GM19463 (cell line): ENCODE measurements at regions not wholly inside any gene's neighbourhood (a gene's known extent, or its start where the extent isn't known, plus 50 kb on each side); places are given as distances from the start of the nearest gene placed in this dataset.
"Not testable (repeated sequence)": the region's sequence is repeated elsewhere in the genome, so short reads cannot be mapped to it uniquely, and the experiment has no call there.

Experiments used
- ATAC-seq: cut with Tn5 transposase; IDR thresholded peaks from one replicate; pipeline ENCODE4 v1.9.1; 2021; ENCODE audit warnings: mild to moderate bottlenecking, moderate library complexity; ENCODE audit not compliant: unreplicated experiment

- ATAC-seq, result no peak
Measured at GRCh38 chr9:11141357-11141756, 528.6 kb upstream of the PTPRD start.

GRCh38 chr9:11142965-11143738, 530.4 kb upstream of the PTPRD start:
- ATAC-seq, result no peak

DNA sequence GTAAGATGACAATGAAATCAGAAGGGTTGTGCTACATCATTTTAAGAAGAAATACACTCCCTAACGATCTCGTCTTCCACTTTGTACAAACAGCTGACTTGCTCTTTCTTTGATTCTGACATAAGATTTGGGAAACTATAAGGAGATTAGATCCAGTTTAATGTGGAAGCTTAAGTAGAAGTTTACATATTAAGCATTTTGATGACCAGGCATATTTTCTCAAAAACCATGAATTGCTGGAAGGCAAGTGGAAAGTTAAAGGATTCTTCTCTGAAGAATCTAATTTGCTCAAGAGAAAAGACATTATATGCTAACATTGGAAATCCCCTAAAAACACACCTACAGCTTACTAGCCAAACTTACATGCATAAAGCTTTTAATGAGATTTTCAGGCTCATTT, 531.9 kb upstream of the PTPRD start:
- no peak for ATAC-seq

- ATAC-seq, result no peak
Measured at GRCh38 chr9:11148189-11148588, 535.4 kb upstream of the PTPRD start.

GRCh38 chr9:11149065-11149464, 536.3 kb upstream of the PTPRD start:
- ATAC-seq, result no peak

DNA sequence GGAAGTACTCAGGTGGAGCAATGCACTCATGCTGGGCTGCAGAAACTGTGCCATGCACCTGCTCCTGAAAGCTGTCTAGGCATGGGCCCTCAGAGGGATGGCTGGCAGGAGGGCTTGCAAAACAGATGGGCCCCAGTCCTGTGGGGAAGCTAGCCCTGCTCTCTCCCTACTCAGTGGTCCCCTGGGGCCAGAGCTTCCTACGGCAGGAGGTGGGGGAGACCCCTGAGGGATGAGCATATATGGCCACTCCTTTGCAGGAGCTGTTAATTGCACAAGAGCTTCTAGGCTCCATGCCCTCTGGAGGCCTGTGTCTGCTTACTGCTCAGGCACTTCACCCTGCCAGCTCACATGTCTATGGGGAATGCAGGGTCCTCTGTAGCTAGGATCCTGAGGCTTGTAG, 545.3 kb upstream of the PTPRD start:
- ATAC-seq, result no peak

DNA sequence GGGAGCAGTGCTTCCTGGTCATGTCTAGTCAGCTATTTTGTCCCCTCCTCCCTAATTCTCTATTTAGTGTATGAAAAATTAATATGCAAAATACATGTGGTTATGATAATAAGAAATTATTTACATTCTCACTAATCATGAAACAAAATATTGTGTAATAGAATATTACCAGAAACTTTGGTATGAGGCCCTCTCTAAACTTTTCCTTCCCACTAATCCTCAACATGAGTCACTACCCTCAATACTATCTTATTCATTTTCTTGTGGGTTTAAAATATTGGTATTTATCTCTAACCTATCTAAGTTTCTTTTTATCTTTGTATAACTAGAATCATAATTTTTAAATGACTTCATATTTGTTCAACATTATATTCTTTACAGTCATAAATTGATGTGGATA, 545.9 kb upstream of the PTPRD start:
- no peak for ATAC-seq

GRCh38 chr9:11159318-11159862, 546.6 kb upstream of the PTPRD start:
- no peak for ATAC-seq

DNA sequence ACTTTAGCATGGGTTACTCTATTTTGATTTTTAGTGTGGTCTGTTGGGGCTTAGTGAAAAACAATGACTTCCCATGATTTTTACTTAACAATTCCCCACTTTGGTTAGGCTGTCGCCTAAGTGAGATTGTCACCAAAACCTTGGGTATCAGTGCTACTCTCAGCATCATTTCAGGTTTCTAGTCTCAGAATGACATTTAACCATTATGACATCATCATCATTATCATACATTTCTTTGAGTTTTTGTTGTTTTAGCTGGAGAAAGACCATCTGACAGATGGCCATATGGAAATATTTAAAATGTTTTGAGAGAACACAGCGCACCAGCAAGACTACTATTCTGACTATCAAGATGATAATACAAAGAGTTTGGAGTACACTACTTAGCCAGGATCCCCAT, 551.0 kb upstream of the PTPRD start:
- ATAC-seq, result no peak

GRCh38 chr9:11182001-11182400, 569.2 kb upstream of the PTPRD start:
- no peak for ATAC-seq

GRCh38 chr9:11190719-11191118, 577.9 kb upstream of the PTPRD start:
- no peak for ATAC-seq

DNA sequence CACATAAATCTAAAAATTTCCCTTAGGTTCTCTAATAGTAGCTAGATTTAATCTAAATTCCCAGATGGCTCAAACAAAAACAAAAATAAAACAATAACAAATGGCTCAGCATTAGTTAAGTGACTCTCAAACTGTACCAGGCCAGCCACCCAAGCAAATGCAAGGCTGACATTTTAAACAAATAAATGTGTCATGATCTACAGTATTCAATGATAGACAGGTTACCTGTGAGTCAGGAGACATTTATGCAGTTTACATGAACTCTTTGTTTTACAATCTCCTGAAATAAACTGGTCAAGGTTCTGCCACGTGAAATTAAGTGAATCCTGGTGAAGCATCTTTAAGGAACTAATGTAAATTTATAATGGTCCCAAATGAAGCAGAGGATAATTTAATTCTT, 580.2 kb upstream of the PTPRD start:
- ATAC-seq, result no peak

DNA sequence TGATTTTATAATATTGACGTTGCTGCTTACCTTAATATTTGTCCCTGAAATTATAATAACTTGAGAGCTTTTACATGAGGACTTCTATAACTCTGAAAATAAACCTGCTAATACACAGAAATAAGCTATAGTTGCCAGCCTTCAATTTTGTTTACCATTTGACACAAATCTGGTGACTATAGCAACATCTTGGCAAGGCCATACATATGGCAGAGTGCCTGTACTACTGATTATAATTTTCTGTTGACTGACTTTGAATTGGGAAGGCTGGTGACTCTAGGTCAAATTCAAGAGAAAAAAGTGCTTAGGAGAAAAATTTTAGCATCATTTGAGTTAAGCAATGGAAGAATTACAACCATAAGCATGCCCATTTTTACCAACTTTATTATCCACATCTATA, 581.4 kb upstream of the PTPRD start:
- ATAC-seq, result no peak

- not testable (repeated sequence) for ATAC-seq
Measured at GRCh38 chr9:11196840-11197365, 584.1 kb upstream of the PTPRD start.

GRCh38 chr9:11199335-11199734, 586.5 kb upstream of the PTPRD start:
- no peak for ATAC-seq

DNA sequence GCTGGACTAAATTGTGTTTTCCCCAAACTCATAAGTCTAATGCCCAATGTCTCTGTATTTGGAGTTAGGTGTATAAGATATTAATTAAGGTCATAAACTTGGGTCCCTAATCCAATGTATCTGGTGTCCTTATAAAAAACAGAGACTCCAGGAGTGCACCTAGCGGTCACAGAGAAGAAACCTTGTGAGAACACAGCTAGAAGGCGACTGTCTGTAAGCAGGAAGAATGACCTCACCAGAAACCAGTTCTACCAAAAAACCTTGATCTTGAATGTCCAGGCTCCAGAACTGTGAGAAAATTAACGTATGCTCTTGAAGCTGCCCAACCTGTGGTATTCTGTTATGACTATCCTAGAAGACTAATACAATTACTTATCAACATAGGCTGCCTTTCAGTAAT, 591.7 kb upstream of the PTPRD start:
- ATAC-seq, result no peak

DNA sequence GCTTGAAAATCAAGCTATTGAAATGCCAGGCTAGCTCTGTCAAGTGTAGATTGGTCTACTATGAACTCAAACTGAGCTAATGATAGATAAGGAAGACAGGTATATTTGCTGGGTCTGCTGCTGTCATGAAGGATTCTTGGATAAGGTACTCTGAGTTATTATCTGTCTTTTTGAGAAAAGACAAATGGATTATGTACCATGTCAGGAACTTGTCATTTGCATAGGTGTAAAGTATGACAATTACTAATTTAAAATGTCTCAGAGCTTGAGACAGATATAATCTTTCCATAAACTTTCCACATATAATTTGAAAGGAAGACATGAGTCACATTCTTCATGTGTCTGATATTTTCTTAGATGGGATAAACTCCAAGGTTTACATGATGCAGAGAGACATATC, 594.1 kb upstream of the PTPRD start:
- no peak for ATAC-seq

GRCh38 chr9:11233696-11234095, 620.9 kb upstream of the PTPRD start:
- ATAC-seq, result no peak

DNA sequence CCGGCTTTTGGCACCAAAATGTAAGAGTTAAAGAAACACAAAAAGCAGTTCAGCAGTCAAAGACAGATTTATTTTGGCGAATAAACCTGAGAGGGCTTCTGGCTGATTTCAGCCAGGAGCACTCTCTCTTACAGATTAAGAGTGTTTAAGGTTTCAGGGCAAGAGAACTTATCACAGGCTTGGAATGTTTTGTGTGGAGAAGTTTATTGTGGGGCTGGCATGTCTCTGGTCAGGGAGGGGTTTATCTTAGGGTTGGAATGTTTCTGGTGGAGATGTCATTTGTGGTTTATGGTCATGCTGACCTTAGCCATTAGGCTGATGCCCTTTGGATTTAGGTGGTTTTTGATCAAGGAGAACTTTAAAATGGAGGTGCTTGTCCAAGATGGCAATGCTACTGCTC, 622.3 kb upstream of the PTPRD start:
- no peak for ATAC-seq

GRCh38 chr9:11241779-11242178, 629.0 kb upstream of the PTPRD start:
- no peak for ATAC-seq

DNA sequence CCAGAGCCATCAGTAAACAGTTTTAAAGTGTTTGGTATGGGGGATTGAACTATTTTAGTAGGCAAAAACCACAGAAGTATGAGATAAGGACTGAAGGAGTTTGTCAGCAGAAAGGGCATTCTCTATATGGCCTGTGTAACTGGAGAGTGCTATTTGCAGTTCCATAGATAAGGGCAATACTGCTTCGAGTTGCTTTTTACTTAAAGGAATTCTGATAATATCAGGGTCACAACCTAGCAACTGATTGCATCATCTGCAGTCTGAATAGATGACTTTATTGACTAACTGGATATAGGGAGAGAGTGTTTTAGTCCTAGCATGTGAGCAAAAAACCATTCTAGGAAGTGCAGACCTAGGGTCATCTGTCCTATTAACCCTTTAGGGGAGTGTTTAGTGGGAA, 645.2 kb upstream of the PTPRD start:
- ATAC-seq, result no peak

- no peak for ATAC-seq
Measured at GRCh38 chr9:11269036-11269435, 656.2 kb upstream of the PTPRD start.
